ENCODE measurements at regions not wholly inside any gene's neighbourhood (a gene's known extent, or its start where the extent isn't known, plus 50 kb on each side); places are given as distances from the start of the nearest gene placed in this dataset.
"Not testable (repeated sequence)": the region's sequence is repeated elsewhere in the genome, so short reads cannot be mapped to it uniquely, and the experiment has no call there.

GRCh38 chr3:140859592-140860336, 81.9 kb upstream of the SLC25A36 start:
- intact Hi-C loops (cut with DNase I; ENCODE audit: low total_unique reads): no loop called here

GRCh38 chr3:140863580-140864009, 78.0 kb upstream of the SLC25A36 start:
- Histone ChIP-seq H3K4me3 (no peak overlapping the region), H3K9me3 (no peaks in the 10 kb centered on the region), H3K27me3 (no peaks in the 10 kb centered on the region), H3K27ac (no peak overlapping the region), H3K4me1 (no peaks in the 10 kb centered on the region), H3K36me3 (no peaks in the 10 kb centered on the region)
- peak; percentile 20 to 42 for DNase-seq
- no peak for TF ChIP-seq POLR2A (IDR thresholded peaks at IDR 0.05)
- peak; percentile 30 to 62 (median 36) for TF ChIP-seq CTCF (IDR thresholded peaks at IDR 0.05)
- intact Hi-C loops (cut with DNase I; ENCODE audit: low total_unique reads): no loop called here

More at GRCh38 chr3:140859592-140860336, 81.9 kb upstream of the SLC25A36 start:
- TF ChIP-seq CTCF (IDR thresholded peaks at IDR 0.05) (no peak), POLR2A (IDR thresholded peaks at IDR 0.05) (no peak)
- H3K27me3 ChIP-seq: no peaks in the 10 kb centered on the region
- H3K27ac ChIP-seq: no peak overlapping the region
- H3K36me3 ChIP-seq: no peaks in the 10 kb centered on the region
- H3K4me3 ChIP-seq: no peak overlapping the region
- H3K9me3 ChIP-seq: no peaks in the 10 kb centered on the region
- H3K4me1 ChIP-seq: no peaks in the 10 kb centered on the region
- no peak for DNase-seq

DNA sequence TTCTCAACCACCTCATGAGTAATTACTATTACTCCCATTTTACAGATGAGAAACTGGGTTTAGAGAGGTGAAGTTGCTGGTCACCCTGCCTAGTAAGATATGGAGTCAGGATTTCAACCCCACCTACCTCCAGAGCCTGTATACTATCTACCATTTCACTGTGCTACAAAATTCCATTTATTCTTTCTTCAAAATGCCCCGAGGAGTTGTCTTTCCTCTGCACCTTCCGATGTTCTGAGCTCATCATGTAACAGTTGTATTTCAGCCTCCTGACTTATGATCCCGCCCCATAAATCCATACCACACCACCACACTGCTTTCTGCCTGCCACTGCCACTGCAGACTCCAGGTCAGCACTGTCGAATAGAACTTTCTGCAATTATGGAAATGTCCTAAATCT, 71.3 kb upstream of the SLC25A36 start:
- no peaks in the 10 kb centered on the region for H3K9me3 ChIP-seq
- no peaks in the 10 kb centered on the region for H3K4me1 ChIP-seq
- no peak overlapping the region for H3K4me3 ChIP-seq
- no peak overlapping the region for H3K27ac ChIP-seq
- intact Hi-C loops (cut with DNase I; ENCODE audit: low total_unique reads): no loop called here
- no peaks in the 10 kb centered on the region for H3K27me3 ChIP-seq
- TF ChIP-seq POLR2A (IDR thresholded peaks at IDR 0.05) (no peak), CTCF (IDR thresholded peaks at IDR 0.05) (no peak)
- DNase-seq: no peak
- H3K36me3 ChIP-seq: no peaks in the 10 kb centered on the region

DNA sequence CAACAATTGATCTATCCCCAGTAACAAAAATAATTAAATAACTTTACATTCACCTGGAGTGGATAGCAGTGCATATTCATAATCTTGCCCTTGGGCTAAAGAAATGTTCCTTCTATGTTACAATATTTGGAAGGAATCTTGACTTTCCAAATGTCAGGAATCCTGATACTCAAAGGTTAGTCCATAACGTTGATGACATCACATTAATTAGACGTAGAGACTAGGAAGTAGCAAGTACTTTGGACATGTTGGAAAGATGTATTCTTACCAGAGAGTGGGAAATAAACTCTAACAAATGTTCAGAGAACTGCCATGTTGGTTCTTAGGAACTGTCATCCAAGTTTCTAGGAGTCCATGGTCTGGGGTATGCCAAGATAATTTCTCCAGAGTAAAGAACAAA, 70.6 kb upstream of the SLC25A36 start:
- no peak for DNase-seq
- Histone ChIP-seq H3K36me3 (no peaks in the 10 kb centered on the region), H3K4me1 (no peaks in the 10 kb centered on the region), H3K27me3 (no peaks in the 10 kb centered on the region), H3K27ac (no peak overlapping the region), H3K9me3 (no peaks in the 10 kb centered on the region), H3K4me3 (no peak overlapping the region)
- intact Hi-C loops (cut with DNase I; ENCODE audit: low total_unique reads): no loop called here
- TF ChIP-seq CTCF (IDR thresholded peaks at IDR 0.05) (no peak), POLR2A (IDR thresholded peaks at IDR 0.05) (no peak)

DNA sequence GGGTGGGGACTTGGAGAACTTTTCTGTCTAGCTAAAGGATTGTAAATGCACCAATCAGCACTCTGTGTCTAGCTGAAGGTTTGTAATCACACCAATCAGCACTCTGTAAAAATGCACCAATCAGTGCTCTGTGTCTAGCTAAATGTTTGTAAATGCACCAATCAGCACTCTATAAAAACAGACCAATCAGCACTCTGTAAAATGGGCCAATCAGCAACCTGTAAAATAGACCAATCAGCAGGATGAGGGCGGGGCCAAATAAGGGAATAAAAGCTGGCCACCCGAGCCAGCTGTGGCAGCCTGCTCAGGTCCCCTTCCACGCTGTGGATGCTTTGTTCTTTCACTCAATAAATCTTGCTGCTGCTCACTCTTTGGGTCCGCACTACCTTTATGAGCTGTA, 69.5 kb upstream of the SLC25A36 start:
- intact Hi-C loops (cut with DNase I; ENCODE audit: low total_unique reads); H3K4me3 ChIP-seq: not testable (repeated sequence)

More for the DNA sequence above, 69.5 kb upstream of the SLC25A36 start:
- not testable (repeated sequence) for H3K9me3 ChIP-seq, H3K27ac ChIP-seq, H3K36me3 ChIP-seq, H3K4me1 ChIP-seq, H3K27me3 ChIP-seq, DNase-seq

Data from uterus (tissue), 3 donors.